Coronary artery (tissue), 2 donors: ENCODE measurements at regions not wholly inside any gene's neighbourhood (a gene's known extent, or its start where the extent isn't known, plus 50 kb on each side); places are given as distances from the start of the nearest gene placed in this dataset.

Experiments used
- DNase-seq: peaks from one replicate; pipeline ENCODE4 v3.0.0-alpha.2; 2017; ENCODE audit warnings: low spot score
- H3K27ac ChIP-seq, 2 donors: fragments of 200-600 bp; sonication (generic); one replicate each; pipeline ENCODE4 v1.5.1; 2016 to 2019
- H3K4me3 ChIP-seq: fragments of 200-600 bp; sonication (generic); 2 replicates; pipeline ENCODE4 v1.5.1; 2016; ENCODE audit warnings: mild to moderate bottlenecking, moderate library complexity
- CTCF ChIP-seq: fragments of 200-600 bp; sonication (generic); IDR thresholded peaks from one replicate; pipeline ENCODE4 v1.5.1; 2019; ENCODE audit warnings: antibody characterized with exemption

GRCh38 chr1:229191066-229191674 lies 79.7 kb upstream of the RAB4A start:
- Histone ChIP-seq H3K4me3 (no peak overlapping the region), H3K27ac (no peak overlapping the region)
- DNase-seq, result no peak
- no peak for TF ChIP-seq CTCF

- DNase-seq, result no peak
- no peak overlapping the region for H3K4me3 ChIP-seq
- TF ChIP-seq CTCF, result no peak
- H3K27ac ChIP-seq, result no peak overlapping the region
These were observed 78.9 kb upstream of the RAB4A start for GRCh38 chr1:229192031-229192430.

DNA sequence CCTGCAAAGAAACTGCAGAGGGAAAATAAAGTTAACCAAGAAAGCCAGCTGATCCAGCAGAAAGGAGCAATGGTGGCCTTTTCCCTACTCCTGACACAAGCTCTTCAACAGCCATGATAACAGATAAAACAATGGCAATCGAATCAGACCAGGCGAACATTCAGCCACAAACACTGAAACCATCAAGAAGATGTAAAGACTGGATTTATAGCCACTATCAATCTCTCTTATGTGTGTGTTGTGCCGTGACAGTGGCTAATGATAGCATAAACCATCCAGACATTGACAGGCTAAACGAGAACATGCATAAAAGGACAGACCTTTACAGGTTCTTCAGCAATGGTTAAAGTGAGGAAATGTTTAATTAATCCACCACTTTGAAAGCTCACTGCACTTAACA lies 78.1 kb upstream of the RAB4A start:
- H3K4me3 ChIP-seq, result no peak overlapping the region
- H3K27ac ChIP-seq, result no peak overlapping the region

DNA sequence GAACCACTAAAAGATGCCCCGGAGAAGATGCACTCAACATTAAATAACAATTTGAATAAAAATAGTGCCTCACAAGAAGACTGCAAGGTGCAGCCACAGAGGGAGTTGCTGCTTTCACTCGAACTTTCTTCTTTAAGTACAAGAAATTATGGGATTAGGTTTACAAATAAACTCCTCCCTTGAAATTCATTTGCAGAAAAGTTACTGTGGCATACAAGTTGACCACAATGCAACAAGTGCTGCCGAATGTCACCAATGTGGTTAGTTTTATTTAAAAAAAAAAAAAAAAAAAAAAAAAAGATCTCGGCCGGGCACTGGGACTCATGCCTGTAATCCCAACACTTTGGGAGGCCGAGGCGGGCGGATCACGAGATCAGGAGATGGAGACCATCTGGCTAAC lies 76.8 kb upstream of the RAB4A start:
- no peak for DNase-seq
- Histone ChIP-seq H3K27ac (no peak overlapping the region), H3K4me3 (no peak overlapping the region)
- TF ChIP-seq CTCF, result no peak

More for the DNA sequence above, 78.1 kb upstream of the RAB4A start:
- no peak for DNase-seq
- no peak for TF ChIP-seq CTCF

GRCh38 chr1:229195246-229195645 lies 75.7 kb upstream of the RAB4A start:
- Histone ChIP-seq H3K27ac (no peak overlapping the region), H3K4me3 (no peak overlapping the region)
- no peak for TF ChIP-seq CTCF
- DNase-seq, result no peak

GRCh38 chr1:229196404-229197264 lies 74.3 kb upstream of the RAB4A start:
- no peak overlapping the region for H3K27ac ChIP-seq
- no peak for TF ChIP-seq CTCF

GRCh38 chr1:229197265-229197585 lies 73.7 kb upstream of the RAB4A start:
- Histone ChIP-seq H3K27ac (no peak overlapping the region), H3K4me3 (no peak overlapping the region)
- TF ChIP-seq CTCF, result no peak
- no peak for DNase-seq

More at GRCh38 chr1:229196404-229197264, 74.3 kb upstream of the RAB4A start:
- no peak overlapping the region for H3K4me3 ChIP-seq
- no peak for DNase-seq
